K562 (cell line): ENCODE measurements at regions not wholly inside any gene's neighbourhood (a gene's known extent, or its start where the extent isn't known, plus 50 kb on each side); places are given as distances from the start of the nearest gene placed in this dataset.

Experiments
- ATAC-seq: fragments of 200-7000 bp; cut with Tn5 transposase; 3 replicates; pipeline ENCODE4 v1.9.1; 2020; ENCODE audit warnings: moderate library complexity
- BruUV-seq: library from RNA; stranded (reverse); fragments of 400-500 nt; replicated peaks from 2 replicates; lab custom pipeline; 2021; lab: Mats Ljungman, UMichigan
- CTCF ChIA-PET: fragments of 300-600 bp; formaldehyde crosslinking; extraction: SDS; loops from one replicate; lab custom pipeline; 2021; ENCODE audit warnings: low intra/inter-chr PET ratio; lab: Yijun Ruan, JAX
- POLR2A ChIA-PET: fragments of 300-600, 350-650 bp; sonication (Branson Sonifier 250); formaldehyde crosslinking; extraction: SDS; loops from one replicate; lab custom pipeline; 2021; ENCODE audit warnings: antibody characterized with exemption, inconsistent platforms; lab: Yijun Ruan, JAX
- DNase-seq, 4 experiments: peaks; one replicate each; pipeline versions ENCODE4 v3.0.0 to v3.0.0-alpha.2; 2011 to 2018; ENCODE audit warnings: low spot score in 3 of 4, mixed read lengths in 3 of 4; ENCODE audit errors: extremely low read depth in 1 of 4
- FAIRE-seq: peaks from 2 replicates; lab custom pipeline; 2011; peaks lifted over from hg19 to GRCh38; lab: Jason Lieb, UNC
- H2AFZ ChIP-seq: 2 replicates; pipeline ENCODE4 v1.6.0; 2011; ENCODE audit warnings: low read depth, low read length, control low read depth, inconsistent platforms
- H3K27ac ChIP-seq: fragments of 200-600 bp; 3 replicates; pipeline ENCODE4 v1.8.0; 2011; ENCODE audit warnings: low read depth, mild to moderate bottlenecking, control low read depth, inconsistent platforms, low read length, moderate library complexity, mixed read lengths; ENCODE audit errors: extremely low read depth
- H3K27me3 ChIP-seq, 2 experiments: fragments of 300-600 bp in 1 of 2; 2 replicates in 1 of 2; 3 replicates in 1 of 2; pipeline versions ENCODE4 v1.6.0 to v1.8.0; 2011; ENCODE audit warnings: inconsistent platforms in 2 of 2, low read length in 2 of 2, mild to moderate bottlenecking in 1 of 2, mixed read lengths in 1 of 2, moderate library complexity in 1 of 2; ENCODE audit not compliant: control insufficient read depth in 2 of 2, insufficient read depth in 2 of 2
- H3K36me3 ChIP-seq: fragments of 300-600 bp; 3 replicates; pipeline ENCODE4 v1.8.0; 2011; ENCODE audit warnings: mild to moderate bottlenecking, low read length, inconsistent platforms; ENCODE audit not compliant: control insufficient read depth, insufficient read depth
- H3K4me1 ChIP-seq, 2 experiments: fragments of 200-600 bp in 1 of 2; replicated peaks in 1 of 2; 2 replicates in 1 of 2; 3 replicates in 1 of 2; pipeline versions ENCODE4 v1.5.1 to v1.8.0; 2011; ENCODE audit warnings: inconsistent platforms in 2 of 2, low read length in 2 of 2, mild to moderate bottlenecking in 1 of 2, mixed read lengths in 1 of 2, moderate library complexity in 1 of 2; ENCODE audit not compliant: control insufficient read depth in 2 of 2, insufficient read depth in 2 of 2
- H3K4me2 ChIP-seq: 2 replicates; pipeline ENCODE4 v1.6.1; 2011; ENCODE audit warnings: low read length, control low read depth, inconsistent platforms, mixed read lengths; ENCODE audit not compliant: insufficient read depth
- H3K4me3 ChIP-seq: fragments of 200-600 bp; sonication (generic), shearing (Covaris generic); 2 replicates; pipeline ENCODE4 v1.5.1; 2016; ENCODE audit warnings: control low read depth, inconsistent platforms
- H3K79me2 ChIP-seq: fragments of 200-600 bp; 3 replicates; pipeline ENCODE4 v1.8.0; 2011; ENCODE audit warnings: low read length, inconsistent platforms; ENCODE audit not compliant: control insufficient read depth, insufficient read depth
- H3K9ac ChIP-seq, 2 experiments: 2 replicates each; pipeline versions ENCODE4 v1.6.0 to v1.6.1; 2011; ENCODE audit warnings: low read depth in 2 of 2, low read length in 2 of 2, control low read depth in 1 of 2, inconsistent platforms in 1 of 2, mild to moderate bottlenecking in 1 of 2, mixed read lengths in 1 of 2; ENCODE audit not compliant: insufficient read depth in 1 of 2
- H3K9me1 ChIP-seq: one replicate; pipeline ENCODE4 v1.6.0; 2011; ENCODE audit warnings: inconsistent platforms, mild to moderate bottlenecking, low read length, moderate library complexity; ENCODE audit not compliant: control insufficient read depth, insufficient read depth
- H3K9me3 ChIP-seq: replicated peaks from 2 replicates; pipeline ENCODE4 v1.5.1; 2011; ENCODE audit warnings: low read depth, low read length, inconsistent platforms; ENCODE audit not compliant: control insufficient read depth, insufficient read depth
- H4K20me1 ChIP-seq: replicated peaks from 2 replicates; pipeline ENCODE4 v1.6.1; 2011; ENCODE audit warnings: low read length, inconsistent platforms, mixed read lengths; ENCODE audit not compliant: control insufficient read depth, insufficient read depth
- BMI1 ChIP-seq: fragments of 150-350 bp; IDR thresholded peaks from 2 replicates; pipeline ENCODE4 v1.6.1; 2014; ENCODE audit warnings: low read length
- BRCA1 ChIP-seq, 2 experiments: fragments of 450-650 bp in 1 of 2; sonication (generic) in 1 of 2; formaldehyde crosslinking in 1 of 2; IDR thresholded peaks; 2 replicates each; pipeline versions ENCODE4 v1.5.0 to v1.6.1; 2017 to 2020; ENCODE audit warnings: mild to moderate bottlenecking in 1 of 2, missing genetic modification reagents in 1 of 2
- HDAC6 ChIP-seq: IDR thresholded peaks from 2 replicates; pipeline ENCODE4 v1.6.1; 2012; ENCODE audit warnings: low read depth, mild to moderate bottlenecking, control low read depth, inconsistent platforms, low read length, moderate library complexity
- MEF2A ChIP-seq: IDR thresholded peaks from 2 replicates; pipeline ENCODE4 v1.6.1; 2011; ENCODE audit warnings: low read depth, mild to moderate bottlenecking, low read length, moderate library complexity; ENCODE audit not compliant: control insufficient read depth
- NEUROD1 ChIP-seq: fragments of 150-350 bp; IDR thresholded peaks from 2 replicates; pipeline ENCODE4 v1.6.1; 2014; ENCODE audit warnings: borderline replicate concordance, low read length, low read depth; ENCODE audit not compliant: partially characterized antibody
- PHTF2 ChIP-seq: fragments of 250-450 bp; sonication (Bioruptor Pico); IDR thresholded peaks from 2 replicates; pipeline ENCODE4 v1.5.0; 2021; ENCODE audit warnings: mild to moderate bottlenecking
- RCOR1 ChIP-seq, 2 experiments: IDR thresholded peaks; 2 replicates each; pipeline ENCODE4 v1.6.1; 2012; ENCODE audit warnings: low read depth in 2 of 2, low read length in 2 of 2, borderline replicate concordance in 1 of 2, improper control_type of control experiment in 1 of 2
- ZBTB1 ChIP-seq: sonication (generic); formaldehyde crosslinking; IDR thresholded peaks from 2 replicates; pipeline ENCODE4 v1.8.1; 2023; ENCODE audit warnings: missing genetic modification reagents, low read depth, mild to moderate bottlenecking, borderline replicate concordance
- ZNF445 ChIP-seq: fragments of 250-450 bp; sonication (Bioruptor Pico); IDR thresholded peaks from 2 replicates; pipeline ENCODE4 v1.4.0; 2020; ENCODE audit warnings: low read depth, mild to moderate bottlenecking, moderate library complexity
- ZNF696 ChIP-seq: fragments of 250-450 bp; sonication (Bioruptor Pico); conservative IDR thresholded peaks from 2 replicates; pipeline ENCODE4 v1.4.0; 2020; ENCODE audit warnings: mild to moderate bottlenecking, moderate library complexity
- ZNF830 ChIP-seq: fragments of 250-450 bp; sonication (Bioruptor Pico); IDR thresholded peaks from 2 replicates; pipeline ENCODE4 v1.5.0; 2021; ENCODE audit warnings: mild to moderate bottlenecking
- WGBS: fragments of 100-300 bp; shearing (Covaris generic); methylation state at CpG from one replicate; pipeline ENCODE4 v1.1.6; 2016; ENCODE audit warnings: low coverage, mixed read lengths; ENCODE audit not compliant: insufficient coverage; ENCODE audit errors: missing lambda C conversion rate; 5-methylcytosine and 5-hydroxymethylcytosine counted together
- in situ Hi-C: fragments of 300-500 bp; cut with MboI; formaldehyde crosslinking; loops from 4 replicates; pipeline ENCODE4 v1.15.0; 2018; ENCODE audit warnings: inconsistent platforms, mixed read lengths
- intact Hi-C: fragments of 100-400 bp; cut with micrococcal nuclease; formaldehyde crosslinking; loops from 2 replicates; pipeline ENCODE4 v1.14.2; 2022
- TF ChIP-seq, protein P1 (sequence below): fragments of 450-650 bp; IDR thresholded peaks from 2 replicates; pipeline ENCODE4 v1.6.1; 2016; ENCODE audit warnings: borderline replicate concordance

DNA sequence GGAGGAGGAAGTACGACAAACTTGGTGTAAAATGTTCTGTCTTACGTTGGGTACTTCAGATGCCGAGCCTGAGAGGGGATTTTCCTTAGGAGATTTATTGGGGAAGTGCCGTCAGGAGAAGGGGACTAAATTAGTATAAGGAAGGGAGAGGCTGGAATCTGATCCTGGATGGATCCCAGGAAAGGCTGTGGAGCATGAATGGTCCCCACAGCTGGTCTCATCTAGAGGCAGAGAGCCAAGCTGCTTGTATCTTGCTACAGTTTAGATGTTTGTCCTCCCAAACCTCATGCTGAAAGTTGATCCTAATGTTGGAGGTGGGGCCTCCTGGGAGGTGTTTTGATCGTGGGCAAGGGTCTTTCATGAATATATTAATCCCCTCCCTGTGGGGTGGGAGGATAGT is 798.4 kb upstream of the EEF2KMT start:
- POLR2A ChIA-PET, result no interaction called here
- Histone ChIP-seq H2AFZ (no peak overlapping the region), H3K9me3 (no peaks in the 10 kb centered on the region), H3K4me2 (no peak overlapping the region), H3K27ac (no peak overlapping the region), H3K9ac (no peak overlapping the region), H3K9me1 (no peaks in the 10 kb centered on the region), H3K4me3 (no peak overlapping the region), H3K36me3 (no peaks in the 10 kb centered on the region), H3K79me2 (no peaks in the 10 kb centered on the region), H3K27me3 (peaks cover 0 to 9% of the 10 kb centered on the region in 2 experiments; a peak in 1 of 5 replicates), H3K4me1 (no peaks in the 10 kb centered on the region), H4K20me1 (no peaks in the 10 kb centered on the region)
- no peak for DNase-seq
- in situ Hi-C loops (no loop called here), intact Hi-C loops (no loop called here)
- no peak for ATAC-seq
- CTCF ChIA-PET, result no interaction called here
- 0% methylated on average over 4 of the region's 5 CpGs for WGBS
- no TSS peak for BruUV-seq
- TF ChIP-seq ZBTB1, result no peak
- no peak for TF ChIP-seq BMI1
- no peak for TF ChIP-seq ZNF696 (CRISPR knock-in tag)
- no peak for TF ChIP-seq NEUROD1
- TF ChIP-seq ZNF830 (CRISPR knock-in tag), result no peak
- no peak for TF ChIP-seq PHTF2 (CRISPR knock-in tag)
- no peak for TF ChIP-seq HDAC6
- no peak for FAIRE-seq

DNA sequence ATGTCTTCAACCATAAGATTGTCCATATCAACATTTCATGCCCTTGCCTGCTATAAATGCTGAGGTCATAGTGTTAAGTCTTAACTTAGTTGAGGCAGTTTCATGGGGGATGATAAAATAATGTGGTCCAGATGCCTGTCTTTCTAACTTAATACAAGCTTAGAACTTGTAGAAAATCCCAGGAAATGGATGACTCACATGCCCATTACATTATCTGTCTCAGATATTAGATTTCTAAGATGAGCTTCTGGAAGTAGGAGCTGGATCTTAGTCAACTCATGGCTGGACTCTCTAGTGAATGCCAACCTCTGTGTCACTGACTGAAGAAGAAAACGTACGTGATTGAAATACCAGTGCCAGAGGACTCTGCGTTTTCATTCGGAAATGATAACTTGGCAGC is 797.5 kb upstream of the EEF2KMT start:
- Histone ChIP-seq H4K20me1 (no peaks in the 10 kb centered on the region), H2AFZ (no peak overlapping the region), H3K9me1 (no peaks in the 10 kb centered on the region), H3K27ac (no peak overlapping the region), H3K4me2 (no peak overlapping the region), H3K27me3 (peaks cover 0 to 11% of the 10 kb centered on the region in 2 experiments; a peak in 1 of 5 replicates), H3K79me2 (no peaks in the 10 kb centered on the region), H3K4me1 (no peaks in the 10 kb centered on the region), H3K9ac (no peak overlapping the region), H3K9me3 (no peaks in the 10 kb centered on the region), H3K36me3 (no peaks in the 10 kb centered on the region), H3K4me3 (no peak overlapping the region)
- no peak for FAIRE-seq
- in situ Hi-C loops, result no loop called here
- ChIA-PET CTCF (no interaction called here), POLR2A (no interaction called here)
- intact Hi-C loops, result no loop called here
- WGBS, result 0% methylated on average over 4 of the region's 4 CpGs
- no TSS peak for BruUV-seq
- ATAC-seq, result no peak
- DNase-seq, result no peak
- TF ChIP-seq RCOR1 (IDR thresholded peaks at IDR 0.05; ENCODE audit: borderline replicate concordance in 1 of 2, low read depth in 2 of 2, low read length in 2 of 2) (no peak), BRCA1 (IDR thresholded peaks at IDR 0.05) (no peak), BRCA1 (CRISPR knock-in tag; IDR thresholded peaks at IDR 0.05) (no peak), ZNF445 (CRISPR knock-in tag) (no peak), MEF2A (no peak)
- TF ChIP-seq, protein P1, sequence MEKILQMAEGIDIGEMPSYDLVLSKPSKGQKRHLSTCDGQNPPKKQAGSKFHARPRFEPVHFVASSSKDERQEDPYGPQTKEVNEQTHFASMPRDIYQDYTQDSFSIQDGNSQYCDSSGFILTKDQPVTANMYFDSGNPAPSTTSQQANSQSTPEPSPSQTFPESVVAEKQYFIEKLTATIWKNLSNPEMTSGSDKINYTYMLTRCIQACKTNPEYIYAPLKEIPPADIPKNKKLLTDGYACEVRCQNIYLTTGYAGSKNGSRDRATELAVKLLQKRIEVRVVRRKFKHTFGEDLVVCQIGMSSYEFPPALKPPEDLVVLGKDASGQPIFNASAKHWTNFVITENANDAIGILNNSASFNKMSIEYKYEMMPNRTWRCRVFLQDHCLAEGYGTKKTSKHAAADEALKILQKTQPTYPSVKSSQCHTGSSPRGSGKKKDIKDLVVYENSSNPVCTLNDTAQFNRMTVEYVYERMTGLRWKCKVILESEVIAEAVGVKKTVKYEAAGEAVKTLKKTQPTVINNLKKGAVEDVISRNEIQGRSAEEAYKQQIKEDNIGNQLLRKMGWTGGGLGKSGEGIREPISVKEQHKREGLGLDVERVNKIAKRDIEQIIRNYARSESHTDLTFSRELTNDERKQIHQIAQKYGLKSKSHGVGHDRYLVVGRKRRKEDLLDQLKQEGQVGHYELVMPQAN, result no peak
